ENCODE measurements at regions not wholly inside any gene's neighbourhood (a gene's known extent, or its start where the extent isn't known, plus 50 kb on each side); places are given as distances from the start of the nearest gene placed in this dataset.

DNA sequence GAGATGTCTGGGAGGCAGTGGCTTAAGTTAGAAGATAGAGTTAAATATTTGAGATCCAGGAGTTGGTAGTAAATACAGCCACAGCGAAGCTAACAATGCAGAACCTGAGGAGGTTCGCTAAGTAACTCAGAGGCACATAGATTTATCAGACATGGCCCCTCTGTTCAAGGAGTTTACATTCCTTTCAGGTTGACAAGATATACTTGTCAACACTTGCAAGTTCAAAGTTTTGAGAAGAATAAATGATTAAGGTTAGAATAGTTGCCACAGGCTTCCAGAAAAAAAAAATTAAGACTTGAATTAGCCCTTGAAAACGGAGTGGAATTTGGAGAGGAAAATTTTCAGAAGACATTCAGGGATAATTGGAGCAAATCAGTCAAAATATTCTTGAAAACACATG is 658.3 kb upstream of the WWC1 start:
- TF ChIP-seq, protein P1, sequence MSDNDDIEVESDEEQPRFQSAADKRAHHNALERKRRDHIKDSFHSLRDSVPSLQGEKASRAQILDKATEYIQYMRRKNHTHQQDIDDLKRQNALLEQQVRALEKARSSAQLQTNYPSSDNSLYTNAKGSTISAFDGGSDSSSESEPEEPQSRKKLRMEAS (IDR thresholded peaks at IDR 0.05; ENCODE audit: low read depth, low read length) = no peak
- TF ChIP-seq, protein P2, sequence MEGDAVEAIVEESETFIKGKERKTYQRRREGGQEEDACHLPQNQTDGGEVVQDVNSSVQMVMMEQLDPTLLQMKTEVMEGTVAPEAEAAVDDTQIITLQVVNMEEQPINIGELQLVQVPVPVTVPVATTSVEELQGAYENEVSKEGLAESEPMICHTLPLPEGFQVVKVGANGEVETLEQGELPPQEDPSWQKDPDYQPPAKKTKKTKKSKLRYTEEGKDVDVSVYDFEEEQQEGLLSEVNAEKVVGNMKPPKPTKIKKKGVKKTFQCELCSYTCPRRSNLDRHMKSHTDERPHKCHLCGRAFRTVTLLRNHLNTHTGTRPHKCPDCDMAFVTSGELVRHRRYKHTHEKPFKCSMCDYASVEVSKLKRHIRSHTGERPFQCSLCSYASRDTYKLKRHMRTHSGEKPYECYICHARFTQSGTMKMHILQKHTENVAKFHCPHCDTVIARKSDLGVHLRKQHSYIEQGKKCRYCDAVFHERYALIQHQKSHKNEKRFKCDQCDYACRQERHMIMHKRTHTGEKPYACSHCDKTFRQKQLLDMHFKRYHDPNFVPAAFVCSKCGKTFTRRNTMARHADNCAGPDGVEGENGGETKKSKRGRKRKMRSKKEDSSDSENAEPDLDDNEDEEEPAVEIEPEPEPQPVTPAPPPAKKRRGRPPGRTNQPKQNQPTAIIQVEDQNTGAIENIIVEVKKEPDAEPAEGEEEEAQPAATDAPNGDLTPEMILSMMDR (IDR thresholded peaks at IDR 0.05; ENCODE audit: low read depth, low read length) = no peak
- no peak for TF ChIP-seq POLR2A (IDR thresholded peaks at IDR 0.05; ENCODE audit: extremely low read depth, insufficient read length)

All from NB4 (cell line).